ENCODE measurements at regions not wholly inside any gene's neighbourhood (a gene's known extent, or its start where the extent isn't known, plus 50 kb on each side); places are given as distances from the start of the nearest gene placed in this dataset.

DNA sequence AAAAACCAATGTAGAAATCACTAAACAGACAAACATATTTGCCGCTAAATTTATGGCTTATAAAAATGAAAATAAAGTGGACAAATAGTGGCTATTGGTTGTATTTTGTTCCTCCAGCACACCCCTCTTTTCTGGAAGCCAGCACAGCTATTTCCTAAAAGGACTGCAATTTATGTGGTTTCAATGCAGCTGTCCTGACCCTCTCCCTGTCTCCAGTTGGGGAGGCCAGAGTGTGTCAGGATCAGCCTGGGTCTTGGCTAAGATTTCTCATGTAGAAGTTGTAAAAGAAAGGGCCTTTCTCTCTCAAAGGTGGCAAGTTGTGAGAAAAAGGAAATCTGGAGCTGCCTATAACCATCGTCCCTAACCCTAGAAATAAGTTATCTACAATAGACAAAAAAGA, 165.6 kb downstream of the ALDH8A1 start:
- TF ChIP-seq, protein P1, sequence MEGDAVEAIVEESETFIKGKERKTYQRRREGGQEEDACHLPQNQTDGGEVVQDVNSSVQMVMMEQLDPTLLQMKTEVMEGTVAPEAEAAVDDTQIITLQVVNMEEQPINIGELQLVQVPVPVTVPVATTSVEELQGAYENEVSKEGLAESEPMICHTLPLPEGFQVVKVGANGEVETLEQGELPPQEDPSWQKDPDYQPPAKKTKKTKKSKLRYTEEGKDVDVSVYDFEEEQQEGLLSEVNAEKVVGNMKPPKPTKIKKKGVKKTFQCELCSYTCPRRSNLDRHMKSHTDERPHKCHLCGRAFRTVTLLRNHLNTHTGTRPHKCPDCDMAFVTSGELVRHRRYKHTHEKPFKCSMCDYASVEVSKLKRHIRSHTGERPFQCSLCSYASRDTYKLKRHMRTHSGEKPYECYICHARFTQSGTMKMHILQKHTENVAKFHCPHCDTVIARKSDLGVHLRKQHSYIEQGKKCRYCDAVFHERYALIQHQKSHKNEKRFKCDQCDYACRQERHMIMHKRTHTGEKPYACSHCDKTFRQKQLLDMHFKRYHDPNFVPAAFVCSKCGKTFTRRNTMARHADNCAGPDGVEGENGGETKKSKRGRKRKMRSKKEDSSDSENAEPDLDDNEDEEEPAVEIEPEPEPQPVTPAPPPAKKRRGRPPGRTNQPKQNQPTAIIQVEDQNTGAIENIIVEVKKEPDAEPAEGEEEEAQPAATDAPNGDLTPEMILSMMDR (IDR thresholded peaks at IDR 0.05): no peak
- TF ChIP-seq POLR2A (IDR thresholded peaks at IDR 0.05): no peak
